Peyer's patch (tissue), 4 donors: ENCODE measurements at regions not wholly inside any gene's neighbourhood (a gene's known extent, or its start where the extent isn't known, plus 50 kb on each side); places are given as distances from the start of the nearest gene placed in this dataset.

Source experiments
- CTCF ChIP-seq, 6 experiments: fragments of 450-650 bp in 4 of 6; fragments of 200-600 bp in 2 of 6; sonication (generic) in 1 of 6; IDR thresholded peaks; one replicate each; pipeline ENCODE4 v1.5.1; 2017 to 2019; ENCODE audit warnings: antibody characterized with exemption in 6 of 6, mild to moderate bottlenecking in 3 of 6, moderate library complexity in 1 of 6
- POLR2A ChIP-seq, 2 donors: fragments of 450-650 bp; IDR thresholded peaks; one replicate each; pipeline ENCODE4 v1.5.1; 2017; ENCODE audit warnings: antibody characterized with exemption in 2 of 2, mild to moderate bottlenecking in 2 of 2, moderate library complexity in 2 of 2

DNA sequence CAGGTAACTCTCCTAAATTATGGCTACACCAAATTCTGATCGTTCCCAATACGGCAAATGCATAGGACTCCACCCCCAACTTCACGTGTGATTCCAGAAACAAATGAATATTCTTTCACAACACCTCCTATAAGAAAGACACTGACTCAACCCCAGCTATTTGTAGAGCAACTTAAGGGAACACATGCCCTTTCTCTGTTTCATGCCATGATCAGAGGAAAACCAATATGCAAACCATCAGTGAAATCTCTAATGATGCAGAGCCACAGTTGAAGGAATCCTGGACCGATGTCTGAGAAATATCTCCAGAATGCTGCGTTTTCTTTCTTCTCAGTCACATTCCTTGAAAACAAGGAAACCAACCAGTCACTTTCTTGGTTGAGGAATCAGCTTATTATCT lies 164.2 kb upstream of the PTBP2 start:
- TF ChIP-seq CTCF (IDR thresholded peaks at IDR 0.05) = no peak
- no peak for TF ChIP-seq POLR2A (IDR thresholded peaks at IDR 0.05)
